CD14-positive monocyte (primary cell): ENCODE measurements at regions not wholly inside any gene's neighbourhood (a gene's known extent, or its start where the extent isn't known, plus 50 kb on each side); places are given as distances from the start of the nearest gene placed in this dataset.

Experiments used
- DNase-seq, 3 donors: peaks; one replicate each; pipeline ENCODE4 v3.0.0-alpha.2; 2011 to 2022
- H2AFZ ChIP-seq: 2 replicates; pipeline ENCODE4 v1.6.0; 2012; ENCODE audit warnings: mild to moderate bottlenecking, low read depth, low read length, inconsistent platforms; ENCODE audit not compliant: insufficient read depth, poor library complexity, severe bottlenecking
- H3K27ac ChIP-seq, 2 donors: 1 replicate in 1 of 2; 2 replicates in 1 of 2; pipeline ENCODE4 v1.5.1; 2012 to 2013; ENCODE audit warnings: low read length in 2 of 2, control low read depth in 1 of 2, inconsistent platforms in 1 of 2, low read depth in 1 of 2, mild to moderate bottlenecking in 1 of 2
- H3K27me3 ChIP-seq, 2 donors: one replicate each; pipeline versions ENCODE4 v1.6.0 to v1.6.1; 2011 to 2013; ENCODE audit warnings: low read length in 2 of 2; ENCODE audit not compliant: control insufficient read depth in 2 of 2, insufficient read depth in 2 of 2
- H3K36me3 ChIP-seq, 2 donors: replicated peaks in 1 of 2; 1 replicate in 1 of 2; 2 replicates in 1 of 2; pipeline versions ENCODE4 v1.5.1 to v1.6.1; 2012 to 2013; ENCODE audit warnings: low read length in 2 of 2, control low read depth in 1 of 2, inconsistent platforms in 1 of 2, mild to moderate bottlenecking in 1 of 2; ENCODE audit not compliant: insufficient read depth in 2 of 2, control insufficient read depth in 1 of 2
- H3K4me1 ChIP-seq, 2 donors: 1 replicate in 1 of 2; 2 replicates in 1 of 2; pipeline versions ENCODE4 v1.5.1 to v1.6.1; 2012 to 2013; ENCODE audit warnings: low read length in 2 of 2, control low read depth in 1 of 2, inconsistent platforms in 1 of 2, mild to moderate bottlenecking in 1 of 2, moderate library complexity in 1 of 2; ENCODE audit not compliant: insufficient read depth in 2 of 2, control insufficient read depth in 1 of 2
- H3K4me2 ChIP-seq: replicated peaks from 2 replicates; pipeline ENCODE3; 2012; ENCODE audit warnings: low read length, moderate library complexity, mild to moderate bottlenecking; ENCODE audit not compliant: poor library complexity, severe bottlenecking; ENCODE audit errors: extremely low read depth
- H3K4me3 ChIP-seq, 3 experiments: fragments of 200-600 bp in 1 of 3; sonication (generic) in 1 of 3; replicated peaks in 1 of 3; 1 replicate in 2 of 3; 2 replicates in 1 of 3; pipeline ENCODE4 v1.5.1; 2011 to 2013; ENCODE audit warnings: low read length in 3 of 3, mild to moderate bottlenecking in 3 of 3, control low read depth in 2 of 3, low read depth in 2 of 3, inconsistent platforms in 1 of 3, moderate library complexity in 1 of 3
- H3K79me2 ChIP-seq: 2 replicates; pipeline ENCODE4 v1.6.0; 2012; ENCODE audit warnings: mild to moderate bottlenecking, control low read depth, inconsistent platforms, low read length, moderate library complexity; ENCODE audit not compliant: insufficient read depth
- H3K9ac ChIP-seq: 2 replicates; pipeline ENCODE4 v1.6.0; 2017; ENCODE audit warnings: low read length, mild to moderate bottlenecking; ENCODE audit not compliant: insufficient read depth, poor library complexity, severe bottlenecking
- H3K9me3 ChIP-seq, 2 donors: replicated peaks in 1 of 2; 1 replicate in 1 of 2; 2 replicates in 1 of 2; pipeline versions ENCODE4 v1.5.1 to v1.6.1; 2012 to 2013; ENCODE audit warnings: low read length in 2 of 2, control low read depth in 1 of 2; ENCODE audit not compliant: control insufficient read depth in 1 of 2, insufficient read depth in 1 of 2
- H4K20me1 ChIP-seq: 2 replicates; pipeline ENCODE4 v1.6.0; 2012; ENCODE audit warnings: mild to moderate bottlenecking, low read length, control low read depth, moderate library complexity; ENCODE audit not compliant: insufficient read depth
- H3K27ac Mint-ChIP-seq, 7 donors: one replicate each; pipeline ENCODE4 v1.8.0; 2020; ENCODE audit warnings: mild to moderate bottlenecking in 7 of 7, mixed read lengths in 7 of 7, moderate library complexity in 6 of 7, inconsistent platforms in 2 of 7
- H3K27me3 Mint-ChIP-seq, 3 donors: one replicate each; pipeline ENCODE4 v1.8.0; 2021 to 2022; ENCODE audit warnings: low read depth in 3 of 3, mild to moderate bottlenecking in 3 of 3, mixed read lengths in 3 of 3, moderate library complexity in 3 of 3, inconsistent platforms in 1 of 3
- H3K36me3 Mint-ChIP-seq, 2 donors: one replicate each; pipeline ENCODE4 v1.8.0; 2020; ENCODE audit warnings: mixed read lengths in 2 of 2, inconsistent platforms in 1 of 2, mild to moderate bottlenecking in 1 of 2
- H3K4me1 Mint-ChIP-seq: one replicate; pipeline ENCODE4 v1.8.0; 2020; ENCODE audit warnings: mild to moderate bottlenecking, mixed read lengths
- H3K4me3 Mint-ChIP-seq, 2 donors: one replicate each; pipeline ENCODE4 v1.8.0; 2020; ENCODE audit warnings: mild to moderate bottlenecking in 2 of 2, mixed read lengths in 2 of 2, moderate library complexity in 1 of 2
- H3K9me3 Mint-ChIP-seq, 7 donors: one replicate each; pipeline ENCODE4 v1.8.0; 2020 to 2022; ENCODE audit warnings: mixed read lengths in 7 of 7, mild to moderate bottlenecking in 6 of 7, moderate library complexity in 6 of 7, inconsistent platforms in 2 of 7
- CTCF ChIP-seq: fragments of 200-600 bp; IDR thresholded peaks from one replicate; pipeline ENCODE4 v1.8.0; 2022; ENCODE audit warnings: antibody characterized with exemption, mild to moderate bottlenecking
- WGBS: methylation state at CpG from one replicate; pipeline ENCODE4 v1.1.5; 2013; ENCODE audit warnings: missing lambda C conversion rate; ENCODE audit not compliant: insufficient coverage; 5-methylcytosine and 5-hydroxymethylcytosine counted together
- intact Hi-C, 2 donors: fragments of 100-400 bp; cut with micrococcal nuclease; formaldehyde crosslinking; loops; one replicate each; pipeline versions ENCODE4 v1.15.0 to v1.15.1; 2023

- H3K27ac Mint-ChIP-seq: no peak overlapping the region
- Histone ChIP-seq H3K4me2 (no peak overlapping the region), H2AFZ (no peak overlapping the region)
Observed at GRCh38 chr2:145028101-145028920, 508.4 kb upstream of the ZEB2 start.

More at GRCh38 chr2:145028101-145028920, 508.4 kb upstream of the ZEB2 start:
- no peak for DNase-seq
- H3K36me3 Mint-ChIP-seq: no peaks in the 10 kb centered on the region
- Histone ChIP-seq H3K36me3 (no peaks in the 10 kb centered on the region), H4K20me1 (no peaks in the 10 kb centered on the region), H3K27me3 (no peaks in the 10 kb centered on the region), H3K4me3 (no peak overlapping the region), H3K9ac (no peak overlapping the region), H3K27ac (no peak overlapping the region), H3K9me3 (no peaks in the 10 kb centered on the region), H3K4me1 (no peaks in the 10 kb centered on the region), H3K79me2 (no peaks in the 10 kb centered on the region)
- no peak for TF ChIP-seq CTCF
- 100% methylated on average over 2 of the region's 8 CpGs for WGBS
- H3K9me3 Mint-ChIP-seq: no peaks in the 10 kb centered on the region
- H3K4me3 Mint-ChIP-seq: no peak overlapping the region
- no peaks in the 10 kb centered on the region for H3K27me3 Mint-ChIP-seq
- intact Hi-C loops: no loop called here
- peaks cover 6% of the 10 kb centered on the region for H3K4me1 Mint-ChIP-seq
